GM20431 (cell line): ENCODE measurements at regions not wholly inside any gene's neighbourhood (a gene's known extent, or its start where the extent isn't known, plus 50 kb on each side); places are given as distances from the start of the nearest gene placed in this dataset.

Source experiments
- in situ Hi-C: fragments of 300-500 bp; cut with MseI, MboI; formaldehyde crosslinking; loops from one replicate; pipeline ENCODE4 v1.15.0; 2020; ENCODE audit warnings: low sequenced_read_pairs; ENCODE audit not compliant: unreplicated experiment

GRCh38 chr1:5721634-5722215 lies 270.5 kb downstream of the NPHP4 start:
- in situ Hi-C loops: no loop called here

DNA sequence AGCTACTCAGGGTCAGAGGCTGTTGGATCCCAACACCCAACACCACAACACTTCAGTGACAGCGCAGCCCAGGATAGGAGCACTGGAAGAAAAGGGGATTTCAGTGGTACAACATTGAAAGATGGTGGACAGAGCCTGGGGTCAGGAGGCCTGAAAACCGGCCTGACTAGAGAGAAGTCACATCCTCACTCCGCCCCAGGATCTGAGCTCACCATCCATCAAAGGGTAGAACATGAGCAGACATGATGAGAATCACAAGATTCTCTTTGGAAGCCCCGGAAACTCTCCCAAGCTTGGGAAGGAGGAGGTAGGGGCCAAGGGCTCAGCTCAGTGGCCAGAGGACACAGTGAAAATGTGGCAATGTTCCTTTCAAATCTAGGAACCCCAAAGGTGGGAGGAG lies 271.3 kb downstream of the NPHP4 start:
- in situ Hi-C loops: no loop called here

GRCh38 chr1:5720484-5720883 lies 271.7 kb downstream of the NPHP4 start:
- in situ Hi-C loops: no loop called here

- in situ Hi-C loops: no loop called here
Measured at GRCh38 chr1:5720045-5720444, 272.2 kb downstream of the NPHP4 start.

- in situ Hi-C loops: no loop called here
Measured at GRCh38 chr1:5718831-5719632, 273.2 kb downstream of the NPHP4 start.

DNA sequence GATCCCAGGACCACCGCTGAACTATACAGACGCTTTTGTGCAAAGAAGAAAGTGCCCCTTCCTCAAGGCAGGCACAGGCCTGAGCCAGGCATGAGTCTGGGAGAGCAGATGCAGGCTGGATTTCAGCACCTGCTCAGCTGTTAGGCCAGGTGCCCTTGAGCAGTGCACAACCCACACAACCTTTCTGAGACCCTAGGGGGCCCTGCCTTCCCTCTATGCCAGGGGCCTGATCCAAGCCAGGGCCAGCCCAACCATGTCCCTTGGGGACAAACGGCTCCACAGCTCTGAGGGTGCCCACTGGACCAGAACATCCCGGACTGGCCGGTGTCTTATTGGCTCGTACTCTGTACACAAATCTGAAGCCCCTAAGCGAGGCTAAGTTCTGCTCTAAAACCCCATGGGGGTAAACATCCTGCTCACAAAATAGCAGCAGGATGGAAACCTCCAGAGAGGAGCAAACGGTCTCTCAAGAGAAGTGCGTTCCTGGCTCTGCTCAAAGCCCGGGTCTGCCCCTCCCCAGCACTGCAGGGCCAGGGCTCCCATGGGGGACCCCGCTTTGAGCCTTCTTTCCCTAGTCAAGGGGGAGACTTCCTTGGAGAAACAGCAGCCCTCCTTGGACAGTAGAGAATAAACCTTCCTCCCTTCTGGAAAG lies 275.1 kb downstream of the NPHP4 start:
- in situ Hi-C loops: no loop called here

- in situ Hi-C loops: no loop called here
Measured at GRCh38 chr1:5716126-5716525, 276.1 kb downstream of the NPHP4 start.

DNA sequence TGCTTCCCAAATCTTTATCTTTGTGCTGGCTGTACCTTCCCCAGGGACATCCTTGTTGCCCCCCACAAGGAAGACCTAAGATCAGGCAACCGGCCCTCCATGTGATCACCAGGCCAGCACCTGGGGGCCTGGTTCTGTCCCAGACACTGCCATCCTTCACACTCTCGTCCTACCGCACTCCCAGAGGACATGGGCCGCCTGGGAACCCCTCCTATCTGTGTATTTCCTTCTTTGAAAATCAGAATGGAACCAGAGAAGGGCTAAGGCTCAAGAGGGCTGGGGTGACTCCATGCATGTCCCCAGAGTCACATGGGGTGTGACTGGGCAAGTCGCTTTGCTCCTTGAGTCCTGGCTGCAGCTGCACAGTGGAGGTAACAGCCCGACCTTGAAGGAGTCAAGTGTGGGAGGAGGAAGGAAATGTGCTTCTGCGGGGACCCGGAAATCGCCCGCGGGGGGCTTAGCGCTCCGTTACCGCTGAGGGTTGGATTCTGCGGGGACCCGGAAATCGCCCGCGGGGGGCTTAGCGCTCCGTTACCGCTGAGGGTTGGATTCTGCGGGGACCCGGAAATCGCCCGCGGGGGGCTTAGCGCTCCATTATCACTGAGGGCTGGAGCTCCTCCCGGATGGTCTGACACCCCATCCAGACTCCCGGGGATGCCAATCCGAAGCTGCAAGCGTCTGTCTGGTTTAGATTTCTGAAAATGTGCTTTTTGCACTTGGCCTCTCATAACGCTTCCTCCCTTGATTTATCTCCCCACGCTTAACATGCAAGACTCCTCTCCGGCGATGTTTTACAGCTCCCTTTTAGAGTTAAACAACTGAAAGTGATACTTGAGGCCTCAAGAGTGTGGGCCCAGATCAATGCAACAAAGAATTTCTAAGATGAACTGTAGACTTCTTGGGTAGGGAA lies 278.9 kb downstream of the NPHP4 start:
- in situ Hi-C loops: no loop called here

DNA sequence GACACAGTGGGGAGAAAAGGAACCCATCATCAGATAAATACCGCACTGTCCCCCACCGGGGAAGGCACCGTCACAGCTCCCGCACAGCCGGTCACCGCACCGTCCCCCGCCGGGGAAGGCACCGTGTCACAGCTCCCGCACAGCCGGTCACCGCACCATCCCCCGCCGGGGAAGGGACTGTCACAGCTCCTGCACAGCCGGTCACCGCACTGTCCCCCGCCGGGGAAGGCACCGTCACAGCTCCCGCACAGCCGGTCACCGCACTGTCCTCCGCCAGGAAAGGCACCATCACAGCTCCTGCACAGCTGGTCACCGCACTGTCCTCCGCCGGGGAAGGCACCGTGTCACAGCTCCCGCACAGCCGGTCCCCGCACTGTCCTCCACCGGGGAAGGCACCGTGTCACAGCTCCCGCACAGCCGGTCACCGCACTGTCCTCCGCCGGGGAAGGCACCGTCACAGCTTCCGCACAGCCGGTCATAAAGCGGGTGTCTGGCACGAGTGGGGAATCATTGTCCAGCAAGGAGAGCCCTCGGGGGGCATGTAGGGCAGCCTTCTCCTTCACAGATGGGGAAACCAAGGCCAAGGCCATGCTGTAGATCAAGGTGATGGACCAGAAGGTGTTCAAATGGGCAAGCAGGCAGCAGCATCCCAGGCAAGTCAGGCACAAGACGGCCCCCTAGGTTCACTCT lies 280.1 kb downstream of the NPHP4 start:
- in situ Hi-C loops: no loop called here

DNA sequence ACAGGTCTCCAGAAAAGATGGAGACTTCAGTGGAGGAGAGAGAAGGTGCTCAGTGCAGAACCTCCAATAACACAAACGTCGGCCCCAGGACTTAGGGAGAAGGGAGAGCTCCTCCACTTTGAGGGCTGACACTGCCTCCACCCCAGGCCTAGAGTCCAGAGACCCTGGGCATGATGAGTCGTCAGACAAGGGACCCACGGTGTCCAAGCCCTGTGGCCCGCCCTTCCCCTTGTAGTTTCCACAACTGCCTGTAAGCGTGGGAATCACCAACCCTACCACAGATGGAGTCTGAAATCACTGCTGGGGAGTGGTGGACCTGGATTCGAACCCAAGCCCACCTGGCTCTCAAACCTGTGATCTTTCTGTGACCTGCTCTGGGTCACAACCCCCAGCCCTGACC lies 281.1 kb downstream of the NPHP4 start:
- in situ Hi-C loops: no loop called here

- in situ Hi-C loops: no loop called here
Measured at GRCh38 chr1:5709976-5710375, 282.2 kb downstream of the NPHP4 start.

GRCh38 chr1:5709461-5709975 lies 282.7 kb downstream of the NPHP4 start:
- in situ Hi-C loops: no loop called here

DNA sequence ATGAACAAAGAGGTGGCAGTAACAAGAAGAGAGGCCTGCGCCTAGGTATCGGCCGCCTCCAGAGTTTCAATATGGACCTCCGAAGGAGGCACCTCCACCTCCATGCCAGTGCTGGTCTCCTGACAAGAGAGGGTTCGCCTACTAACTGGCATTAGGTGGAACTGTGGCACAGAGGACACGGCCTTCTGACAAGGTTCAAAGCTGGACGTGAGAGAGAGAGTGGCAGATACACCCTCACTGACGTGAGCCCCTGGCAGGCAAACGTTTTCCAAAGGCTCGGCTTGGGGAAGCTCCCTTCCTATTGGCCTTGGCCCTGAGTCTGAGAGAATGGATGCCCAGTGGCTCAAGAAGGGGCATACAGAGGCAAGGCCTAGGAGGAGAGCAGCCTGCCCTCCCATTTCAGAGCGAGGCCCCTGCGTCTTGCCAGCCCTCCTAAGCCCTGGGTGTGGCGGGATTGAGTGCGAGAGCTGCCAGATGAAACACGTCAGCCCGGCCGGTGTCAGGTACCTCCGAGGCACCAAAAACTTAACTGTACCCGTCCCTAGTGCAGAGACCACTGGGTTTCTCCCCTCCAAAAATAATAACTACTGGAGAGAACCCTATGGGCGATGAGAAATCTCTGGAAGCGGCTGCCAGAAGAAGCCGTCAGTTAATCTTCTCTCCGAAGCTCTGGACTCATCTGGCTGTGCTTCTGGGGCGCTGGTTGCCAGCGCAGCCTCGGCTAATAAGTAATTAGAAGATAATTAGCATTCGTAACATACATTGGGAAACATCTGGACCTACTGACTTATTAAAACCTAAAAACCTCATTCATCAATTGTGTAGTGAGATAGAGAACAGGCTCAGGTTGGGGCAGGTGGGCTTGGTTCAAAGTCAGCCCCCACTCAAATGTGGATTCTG lies 283.6 kb downstream of the NPHP4 start:
- in situ Hi-C loops: no loop called here

GRCh38 chr1:5707566-5708345 lies 284.5 kb downstream of the NPHP4 start:
- in situ Hi-C loops: no loop called here

DNA sequence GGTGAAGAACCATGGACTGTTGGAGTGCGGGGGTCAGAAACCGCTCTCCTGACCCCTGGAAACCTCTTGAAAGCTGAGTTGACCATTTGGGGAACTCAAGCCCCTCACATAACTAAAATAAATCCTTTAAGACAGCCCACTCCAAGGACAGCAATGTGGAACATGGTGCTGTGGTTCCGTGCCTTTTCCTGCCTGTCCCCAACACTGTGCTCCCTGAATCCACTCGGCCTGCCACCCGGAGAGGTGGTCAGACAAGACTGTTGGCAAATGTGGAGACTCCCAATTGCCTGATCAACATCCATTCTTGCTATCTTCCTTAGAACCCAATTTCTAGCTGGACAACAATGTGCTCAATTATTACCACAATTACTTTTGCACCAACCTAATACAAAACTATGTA lies 286.0 kb downstream of the NPHP4 start:
- in situ Hi-C loops: no loop called here

DNA sequence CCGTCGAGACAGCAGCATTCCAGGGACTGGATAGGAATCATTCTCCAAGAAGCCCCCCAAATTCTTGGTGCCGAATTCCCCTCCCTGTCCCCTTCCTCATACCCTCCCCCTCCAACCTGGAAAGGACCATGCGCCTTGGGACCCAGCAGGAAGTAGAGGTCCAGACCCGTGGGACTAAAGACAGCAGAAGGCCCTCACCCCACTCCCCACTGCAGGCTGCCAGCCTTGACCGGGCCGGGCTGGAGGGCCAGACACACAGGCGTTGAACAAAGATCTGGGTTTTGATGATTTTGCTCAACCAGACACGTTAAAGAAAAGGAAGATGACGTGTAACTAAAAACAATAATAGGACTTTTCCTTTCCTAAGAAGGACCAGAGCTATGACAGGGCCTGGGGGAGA lies 286.5 kb downstream of the NPHP4 start:
- in situ Hi-C loops: no loop called here

DNA sequence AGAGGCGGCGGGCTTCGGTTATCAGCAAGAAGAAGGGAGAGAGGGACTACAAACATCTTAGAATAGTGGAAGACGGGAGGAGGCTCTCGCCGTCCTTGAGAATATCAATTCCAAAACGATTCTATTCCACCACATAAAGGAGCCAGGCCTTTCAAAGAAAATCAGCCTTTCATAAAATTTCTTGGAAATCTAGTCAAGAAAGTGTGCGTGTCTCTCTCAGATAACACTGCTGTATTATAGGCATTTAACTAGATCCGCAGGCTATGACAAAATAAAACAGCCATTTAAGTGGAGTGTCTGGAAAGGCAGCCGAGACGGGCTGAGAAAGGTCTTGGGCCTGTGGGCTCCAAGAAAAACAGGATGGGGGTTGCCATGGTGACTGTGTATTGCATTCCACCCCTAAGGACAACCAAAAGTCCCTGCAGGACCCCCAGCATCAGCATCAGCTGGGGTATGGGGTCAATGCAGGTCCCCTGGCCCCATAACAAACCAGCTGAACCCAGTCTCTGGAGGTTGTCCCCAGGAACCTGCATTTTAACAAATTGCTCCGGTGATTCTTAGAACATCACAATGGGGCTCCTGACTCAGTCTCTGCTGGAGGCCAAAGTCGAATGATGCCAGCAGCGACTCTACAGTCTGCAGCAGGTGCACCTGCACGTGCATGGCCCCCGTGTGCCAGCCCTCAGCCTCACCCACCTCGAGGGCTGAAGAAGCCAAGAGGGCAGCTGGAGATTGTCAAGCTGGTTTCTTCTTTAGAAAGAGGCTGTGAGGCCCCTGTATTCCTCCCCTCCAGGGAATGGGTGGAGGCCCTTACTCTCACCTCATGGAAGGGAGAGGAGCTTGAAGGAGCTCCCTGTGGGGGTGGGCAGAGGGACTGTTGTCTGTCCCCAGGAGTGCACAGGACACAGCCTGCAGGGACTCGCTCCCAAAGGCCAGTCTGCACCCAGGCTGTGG lies 287.4 kb downstream of the NPHP4 start:
- in situ Hi-C loops: no loop called here
